Hippocampal formation (tissue), 2 donors: ENCODE measurements at regions not wholly inside any gene's neighbourhood (a gene's known extent, or its start where the extent isn't known, plus 50 kb on each side); places are given as distances from the start of the nearest gene placed in this dataset.
"Not testable (repeated sequence)": the region's sequence is repeated elsewhere in the genome, so short reads cannot be mapped to it uniquely, and the experiment has no call there.

Source experiments
- DNase-seq, 2 donors: peaks; one replicate each; lab custom pipeline; 2025; lab: John Stamatoyannopoulos, UW

DNA sequence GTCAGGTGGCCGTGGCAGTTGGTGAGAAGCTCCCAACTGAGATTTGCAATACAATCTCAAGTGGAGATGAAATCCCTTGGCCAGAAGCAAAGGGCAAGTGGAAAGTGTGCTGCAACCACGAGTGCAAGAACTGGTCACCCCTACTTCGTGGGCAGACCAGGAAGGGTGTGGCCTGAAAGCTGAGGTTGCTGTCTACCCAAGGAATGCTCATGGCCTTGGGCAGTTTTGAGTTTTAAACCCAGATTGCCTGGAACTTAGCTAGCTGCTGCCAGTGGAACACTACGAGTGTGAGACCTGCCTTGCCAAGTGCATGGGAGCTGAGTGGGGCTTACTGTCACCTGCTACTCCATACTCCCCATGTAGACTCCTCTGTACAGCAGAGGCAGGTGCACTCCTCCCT, 113.3 kb upstream of the FAT3 start:
- no peak for DNase-seq

DNA sequence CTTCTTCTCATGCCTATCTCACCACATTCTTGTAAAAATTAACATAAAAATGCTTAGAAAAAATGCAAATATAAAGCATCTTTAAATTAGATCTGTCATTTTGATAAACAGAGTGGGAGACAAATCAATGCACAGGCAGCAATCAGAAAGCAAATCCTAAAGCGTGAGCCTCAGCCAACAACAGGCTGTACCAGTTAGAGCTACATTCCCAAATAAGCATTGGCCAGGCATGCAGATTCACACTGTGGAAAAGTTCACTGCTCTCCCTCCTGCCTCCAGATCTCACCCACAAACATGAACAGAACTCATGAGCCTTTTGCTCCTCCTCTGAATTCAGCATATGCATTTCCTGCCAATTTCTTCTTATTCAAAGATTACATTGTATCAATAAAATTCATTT, 115.2 kb upstream of the FAT3 start:
- DNase-seq: no peak

DNA sequence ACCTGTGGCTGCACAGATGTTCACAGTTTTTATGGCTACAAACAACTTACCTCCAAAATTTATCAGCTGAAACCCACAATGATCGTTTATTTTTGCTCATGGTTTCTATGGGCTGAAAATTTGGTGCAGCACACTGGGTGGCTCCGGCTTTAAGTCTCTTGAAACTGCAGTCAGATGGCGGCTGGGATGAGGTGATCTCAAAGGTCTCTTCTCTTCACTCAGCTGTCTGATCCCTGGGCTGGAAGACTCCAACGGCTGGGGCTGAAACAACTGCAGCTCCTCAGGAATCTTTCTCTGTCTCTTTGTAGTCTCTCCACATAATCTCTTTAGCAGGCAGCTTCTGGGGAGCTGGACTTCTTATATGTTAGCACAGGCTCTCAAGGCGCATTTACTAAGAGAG, 117.3 kb upstream of the FAT3 start:
- DNase-seq: no peak

DNA sequence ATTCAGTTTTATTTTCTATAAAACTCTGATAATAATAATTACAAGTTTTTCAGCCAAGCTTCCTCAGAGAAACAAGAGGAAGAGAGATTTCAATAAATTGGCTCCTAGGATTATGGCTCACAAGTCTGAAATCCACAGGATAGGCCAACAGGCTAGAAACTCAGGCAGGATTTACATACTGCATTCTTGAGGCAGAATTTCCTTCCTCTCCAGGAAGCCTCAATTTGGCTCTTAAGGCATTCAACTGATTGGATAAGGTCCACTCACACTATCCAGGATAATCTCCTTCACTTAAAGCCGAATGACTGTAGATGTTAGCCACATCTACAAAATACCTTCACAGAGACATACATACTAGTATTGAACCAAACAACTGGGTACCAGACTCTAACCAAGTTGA, 120.3 kb upstream of the FAT3 start:
- DNase-seq: no peak

DNA sequence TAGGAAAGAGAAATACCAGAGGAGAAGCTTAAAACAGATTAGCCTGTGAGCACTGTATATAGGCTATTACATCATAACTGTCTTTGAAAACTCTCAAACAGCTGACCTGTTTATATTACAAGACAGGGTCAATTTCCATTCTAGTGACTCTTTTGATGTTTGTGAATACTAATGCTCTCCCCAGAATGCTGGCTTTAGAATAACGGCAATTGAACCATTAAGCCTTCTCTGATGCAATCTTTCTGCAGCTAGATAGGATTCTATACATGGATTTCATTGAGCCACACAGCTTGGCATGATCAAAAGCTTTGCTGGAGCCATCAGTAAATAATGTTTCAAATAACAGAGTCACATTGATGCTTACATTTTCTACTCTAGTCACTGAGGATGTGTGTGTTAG, 122.7 kb upstream of the FAT3 start:
- DNase-seq: no peak

DNA sequence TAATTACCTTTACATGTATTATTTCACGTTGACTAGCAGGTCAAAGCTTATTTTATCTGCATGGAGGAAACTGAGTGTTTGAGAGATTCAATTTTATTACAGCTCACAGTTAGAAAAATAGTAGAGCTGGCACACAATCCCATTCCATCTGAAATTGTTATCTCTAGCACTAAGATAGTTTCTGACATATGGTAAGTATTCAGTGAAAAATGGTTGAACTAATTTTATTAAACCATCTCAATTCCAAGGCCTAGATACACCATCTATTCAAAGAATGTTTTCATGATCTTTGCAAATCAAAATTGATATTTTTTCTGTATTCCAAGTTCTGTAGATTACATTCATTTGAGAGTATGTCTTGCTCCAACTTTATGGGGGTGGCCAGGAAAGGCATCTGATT, 125.4 kb upstream of the FAT3 start:
- DNase-seq: no peak

DNA sequence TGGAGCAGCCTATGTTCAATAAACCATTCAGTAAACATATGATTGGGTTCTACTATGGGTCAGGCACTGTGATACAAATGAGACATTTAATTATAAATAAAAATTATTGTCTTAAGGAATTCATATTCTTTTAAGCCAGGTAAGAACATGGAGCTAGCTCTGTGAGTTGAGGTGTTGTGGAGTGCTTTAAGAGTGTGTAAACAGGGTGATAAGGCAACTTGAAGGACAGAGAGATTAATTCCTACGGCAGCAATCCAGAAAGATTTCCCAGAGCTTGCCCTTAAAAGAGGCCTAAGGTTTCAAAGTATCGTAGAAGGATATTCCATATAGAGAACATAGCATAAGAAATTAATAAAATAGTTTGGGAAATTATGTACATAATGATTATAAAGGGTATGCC, 126.4 kb upstream of the FAT3 start:
- no peak for DNase-seq

DNA sequence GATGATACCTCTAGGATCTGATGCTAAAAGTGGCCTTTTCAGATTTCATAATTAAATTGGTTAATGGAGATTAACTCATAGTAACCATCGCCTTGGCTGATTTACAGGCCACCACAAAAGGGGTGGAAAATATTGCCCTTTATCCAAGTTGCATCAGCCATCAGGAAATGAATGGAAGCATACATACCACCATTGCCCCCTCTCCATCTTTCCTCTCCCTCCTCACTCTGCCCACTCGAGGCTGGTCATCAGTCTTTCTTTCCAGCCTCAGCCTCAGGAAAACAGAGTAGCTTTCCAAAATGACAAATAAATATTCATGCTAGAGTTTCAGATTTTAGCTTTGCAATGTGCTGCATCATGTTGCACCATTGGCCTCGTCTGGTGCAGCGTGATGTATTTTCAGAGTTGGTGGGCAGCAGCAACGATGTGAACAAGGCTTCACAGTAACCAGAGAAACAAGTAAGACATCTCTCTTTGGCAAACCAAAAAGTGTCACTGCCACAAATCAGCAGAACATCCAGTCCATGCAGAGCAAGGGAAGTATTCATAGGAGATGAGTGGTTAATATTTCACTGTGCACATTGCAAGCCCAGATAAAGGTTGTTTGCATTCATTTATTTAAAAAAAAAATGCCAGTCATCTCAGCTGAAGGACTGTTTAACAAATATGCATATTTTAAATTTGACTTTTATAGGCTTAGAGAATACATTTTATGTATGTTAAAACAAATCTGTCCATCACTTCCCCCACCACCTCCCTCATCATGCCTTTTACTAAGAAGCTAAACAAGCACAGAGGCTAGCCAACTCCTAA, 136.7 kb upstream of the FAT3 start:
- no peak for DNase-seq

DNA sequence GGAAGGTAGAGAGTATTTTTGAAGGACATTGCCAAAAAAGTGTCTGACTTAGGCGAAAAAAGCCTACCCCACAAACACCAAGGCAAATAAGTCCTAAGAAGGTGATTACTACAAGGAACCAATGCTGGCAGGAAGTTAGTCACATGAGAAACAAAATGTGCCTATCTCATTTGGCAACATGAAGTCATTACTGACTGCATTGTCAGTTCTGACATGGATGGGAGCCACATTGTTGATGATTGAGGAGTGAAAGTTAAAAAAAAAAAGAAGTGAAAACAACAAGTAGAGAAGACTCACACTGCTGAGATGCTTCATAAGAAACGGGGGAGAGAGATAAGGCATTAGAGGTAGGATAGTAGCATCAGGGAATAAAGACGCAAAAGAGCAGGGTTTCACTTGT, 141.5 kb upstream of the FAT3 start:
- no peak for DNase-seq

DNA sequence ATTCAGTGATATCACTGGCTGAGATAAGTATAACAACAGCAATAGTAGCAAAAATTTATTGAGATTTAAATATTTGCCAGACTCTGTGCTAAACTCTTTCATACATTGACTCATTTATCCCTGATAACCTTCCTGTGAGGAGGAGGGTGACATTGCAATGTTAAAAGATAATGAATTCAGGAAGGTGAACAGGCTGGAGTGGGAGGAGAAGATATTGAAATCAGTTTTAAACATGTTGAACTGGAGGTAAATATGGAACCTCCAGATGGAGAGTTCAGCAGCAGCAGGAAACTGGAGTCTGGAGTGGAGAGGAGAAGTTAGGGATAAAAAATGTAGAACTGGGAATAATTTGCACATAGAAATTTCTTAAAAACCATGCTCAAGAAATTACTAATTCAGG, 142.0 kb upstream of the FAT3 start:
- no peak for DNase-seq

DNA sequence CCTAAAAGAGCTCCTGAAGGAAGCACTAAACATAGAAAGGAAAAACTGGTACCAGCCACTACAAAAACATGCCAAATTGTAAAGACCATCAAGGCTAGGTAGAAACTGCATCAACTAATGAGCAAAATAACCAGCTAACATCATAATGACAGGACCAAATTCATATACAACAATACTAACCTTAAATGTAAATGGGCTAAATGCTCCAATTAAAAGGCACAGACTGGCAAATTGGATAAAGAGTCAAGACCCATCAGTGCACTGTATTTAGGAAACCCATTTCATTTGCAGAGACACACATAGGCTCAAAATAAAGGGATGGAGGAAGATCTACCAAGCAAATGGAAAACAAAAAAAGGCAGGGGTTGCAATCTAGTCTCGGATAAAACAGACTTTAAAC, 150.1 kb upstream of the FAT3 start:
- not testable (repeated sequence) for DNase-seq

DNA sequence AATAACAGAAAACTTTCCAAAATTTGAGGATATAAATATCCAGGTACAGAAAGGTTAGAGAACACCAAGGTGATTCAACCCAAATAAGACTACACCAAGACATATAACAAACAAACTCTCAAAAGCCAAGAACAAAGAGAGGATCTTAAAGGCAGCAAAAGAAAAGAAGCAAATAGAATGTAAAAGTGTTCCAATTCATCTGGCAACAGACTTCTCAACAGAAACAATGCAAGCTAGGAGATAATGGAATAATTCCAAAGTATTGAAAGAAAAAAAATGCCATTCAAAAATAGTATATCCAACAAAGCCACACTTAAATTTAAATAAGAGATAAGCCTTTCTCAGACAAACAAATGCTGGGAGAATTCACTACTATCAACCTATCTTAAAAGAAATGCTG, 153.0 kb upstream of the FAT3 start:
- DNase-seq: no peak

DNA sequence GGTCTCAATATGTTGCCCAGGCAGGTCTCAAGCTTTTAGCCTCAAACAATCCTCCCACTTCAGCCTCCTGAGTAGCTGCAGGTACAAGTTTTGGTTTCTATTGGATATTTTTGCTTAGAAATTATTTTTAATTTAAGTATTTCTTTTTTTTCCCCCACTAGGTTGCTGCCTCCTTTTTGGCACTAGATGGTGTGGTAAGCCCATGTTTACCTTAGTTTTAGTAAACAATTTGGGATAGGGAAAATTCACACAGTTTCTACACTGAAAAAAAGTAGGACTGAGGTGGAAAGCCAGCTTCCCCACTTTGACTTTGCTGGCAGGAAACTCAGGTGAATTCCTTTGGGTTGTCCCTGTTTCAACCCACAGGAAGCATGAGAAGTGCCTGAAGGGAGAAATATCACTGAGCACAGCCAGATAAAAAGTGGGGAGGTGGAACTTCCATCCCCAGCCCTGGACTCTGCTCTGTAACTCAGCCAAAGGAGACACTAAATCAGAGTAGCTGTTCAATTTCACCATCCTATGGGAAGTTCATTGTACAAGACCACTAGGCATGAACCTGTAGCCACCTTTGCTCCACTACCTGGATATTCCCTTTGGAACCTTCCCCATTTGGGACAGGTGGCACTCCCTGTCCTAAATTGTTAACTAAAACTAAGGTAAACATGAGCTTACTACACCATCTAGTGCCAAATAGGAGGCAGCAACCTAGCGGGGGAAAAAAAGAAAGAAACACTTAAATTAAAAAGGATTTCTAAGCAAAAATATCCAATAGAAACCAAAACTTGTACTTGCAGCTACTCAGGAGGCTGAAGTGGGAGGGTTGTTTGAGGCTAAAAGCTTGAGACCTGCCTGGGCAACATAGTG, 154.4 kb upstream of the FAT3 start:
- DNase-seq: no peak

DNA sequence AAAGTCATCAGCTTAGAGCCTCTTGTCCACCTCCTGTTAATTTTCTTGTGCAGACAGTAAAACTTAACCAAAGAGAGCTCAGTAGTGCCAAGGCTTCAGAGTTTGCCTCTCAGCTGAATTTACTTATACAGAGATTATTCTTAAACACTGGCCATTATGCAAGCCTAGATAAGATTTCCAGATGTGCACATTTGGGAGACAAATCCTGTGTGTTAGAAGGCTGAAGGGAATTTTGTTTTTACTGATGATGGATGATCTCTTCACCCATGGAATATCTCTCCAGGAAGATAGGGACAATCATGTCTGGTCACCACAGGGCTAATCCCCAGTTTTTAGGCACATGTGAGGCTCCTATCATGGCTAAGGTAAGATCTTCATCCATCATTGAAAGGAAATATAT, 157.6 kb upstream of the FAT3 start:
- DNase-seq: no peak

DNA sequence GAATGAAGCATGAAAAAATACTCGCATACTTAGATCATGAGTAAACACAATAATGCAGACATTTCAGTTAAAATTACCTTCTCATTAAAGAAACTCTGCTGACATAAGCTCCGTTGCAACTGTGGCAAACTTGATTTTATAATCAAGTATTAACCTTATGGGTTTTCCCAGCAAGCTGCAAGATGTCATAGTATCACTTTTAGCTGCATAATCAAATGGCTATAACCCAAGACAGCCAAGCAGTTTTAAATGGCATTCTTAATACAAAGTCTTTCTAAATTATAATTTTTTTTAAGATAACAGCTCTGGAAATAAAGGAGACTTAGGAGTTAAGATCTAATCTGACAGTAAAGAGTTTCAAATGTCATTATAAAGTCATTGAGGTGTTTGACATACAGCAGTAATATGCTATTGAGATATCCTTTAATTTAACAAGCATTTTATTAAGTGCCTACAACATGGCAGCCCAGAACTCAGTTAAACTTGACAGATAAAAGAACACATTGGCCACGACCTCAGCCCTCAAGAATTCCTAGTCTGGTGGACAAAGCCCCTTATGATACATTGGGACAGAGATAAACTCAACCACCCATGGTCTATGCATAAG, 163.1 kb upstream of the FAT3 start:
- no peak for DNase-seq

DNA sequence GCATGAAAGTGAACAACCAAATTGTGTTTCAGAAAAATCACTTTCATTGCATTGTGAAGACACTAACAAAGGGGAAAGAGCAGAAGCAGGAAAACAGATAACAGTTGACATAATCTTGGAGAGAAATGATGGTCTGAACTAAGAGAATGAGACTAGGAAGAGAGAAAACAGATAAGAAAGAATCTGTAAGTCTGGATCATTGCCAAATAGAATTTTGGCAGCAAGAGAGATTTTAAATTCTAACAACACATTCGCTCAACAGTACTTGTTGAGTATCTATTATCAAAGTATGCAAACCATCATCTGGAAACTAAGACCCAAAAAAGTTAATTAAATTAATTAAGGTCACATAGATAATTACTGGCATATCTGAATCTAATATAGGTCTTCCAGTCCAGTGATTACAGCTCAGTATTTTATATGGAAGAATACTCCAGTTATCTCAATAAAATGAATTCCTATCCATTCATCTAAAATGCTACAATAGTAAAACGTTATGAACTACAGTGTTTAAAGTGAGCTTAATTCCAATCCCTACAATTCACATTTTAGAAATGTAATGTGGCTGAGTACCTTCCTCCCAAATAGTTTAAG, 166.7 kb upstream of the FAT3 start:
- DNase-seq: no peak

DNA sequence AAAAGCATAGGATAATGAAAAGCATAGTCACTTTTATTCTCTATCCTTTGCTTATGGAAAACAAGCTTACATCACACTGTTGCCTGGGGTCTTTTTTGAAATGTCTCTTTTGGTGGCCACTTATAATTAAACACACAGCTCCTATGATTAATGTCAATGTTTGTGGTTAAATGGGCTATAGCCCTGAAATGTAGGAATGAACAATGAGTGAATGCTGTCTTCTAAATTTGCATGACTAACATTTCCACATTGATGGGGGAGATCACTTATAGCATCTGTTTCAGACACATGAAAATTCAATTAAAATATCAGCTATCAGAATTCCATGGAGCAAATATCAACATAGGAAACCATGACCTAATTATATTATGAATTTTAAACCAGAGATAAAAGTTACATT, 171.4 kb upstream of the FAT3 start:
- DNase-seq: no peak

DNA sequence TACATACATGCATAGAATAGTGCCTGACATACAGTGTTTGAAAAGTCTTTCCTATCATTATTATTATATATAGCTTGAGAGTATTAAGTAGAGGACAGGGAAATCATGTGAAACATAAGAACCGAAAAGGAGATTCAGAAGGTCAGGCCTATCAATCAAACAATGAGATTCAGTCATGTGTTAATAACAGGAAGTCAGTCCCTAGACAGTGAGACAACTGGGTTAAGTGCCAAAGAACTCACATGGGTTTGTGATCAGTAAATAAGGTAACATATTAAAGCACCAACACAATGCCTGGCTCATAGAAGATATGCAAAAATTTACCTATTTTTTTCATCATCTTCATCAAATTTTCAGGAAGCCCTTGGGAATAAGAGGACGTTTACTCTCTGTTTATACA, 174.3 kb upstream of the FAT3 start:
- no peak for DNase-seq

DNA sequence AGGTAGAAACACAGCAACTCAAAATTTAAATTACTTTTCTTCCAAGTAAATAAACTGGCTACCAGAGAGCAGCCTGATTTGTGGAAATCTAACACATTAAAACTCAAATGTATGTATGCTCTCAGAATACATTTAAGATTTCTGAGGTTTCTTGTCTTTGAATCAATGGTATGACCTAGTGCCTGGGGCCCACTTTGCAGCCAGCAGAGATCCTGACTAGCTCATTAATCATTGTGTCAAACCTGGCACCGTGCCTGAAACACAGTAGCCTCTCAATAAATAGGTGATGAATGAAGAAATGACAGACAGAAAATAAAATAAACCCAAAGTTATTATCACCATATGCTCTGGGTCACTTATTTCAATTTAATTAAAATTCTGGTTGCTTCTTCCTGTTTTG, 176.2 kb upstream of the FAT3 start:
- no peak for DNase-seq

DNA sequence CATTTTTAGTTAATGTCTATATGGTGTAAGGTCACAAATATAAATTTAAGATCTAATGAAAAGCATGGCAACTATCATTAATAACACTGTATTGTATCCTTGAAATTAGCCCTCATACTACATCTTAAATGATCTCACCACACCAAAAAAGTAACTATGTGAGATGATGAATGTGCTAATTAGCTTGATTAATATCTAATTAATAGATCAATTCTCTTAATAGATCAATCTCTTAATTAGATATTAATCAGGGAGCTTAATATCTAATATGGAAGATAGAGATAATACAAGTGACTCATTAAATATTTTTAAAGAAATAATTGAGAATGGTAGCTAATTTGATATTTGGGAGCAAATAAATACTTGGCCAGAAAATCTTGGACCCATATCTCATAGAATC, 178.5 kb upstream of the FAT3 start:
- DNase-seq: no peak

DNA sequence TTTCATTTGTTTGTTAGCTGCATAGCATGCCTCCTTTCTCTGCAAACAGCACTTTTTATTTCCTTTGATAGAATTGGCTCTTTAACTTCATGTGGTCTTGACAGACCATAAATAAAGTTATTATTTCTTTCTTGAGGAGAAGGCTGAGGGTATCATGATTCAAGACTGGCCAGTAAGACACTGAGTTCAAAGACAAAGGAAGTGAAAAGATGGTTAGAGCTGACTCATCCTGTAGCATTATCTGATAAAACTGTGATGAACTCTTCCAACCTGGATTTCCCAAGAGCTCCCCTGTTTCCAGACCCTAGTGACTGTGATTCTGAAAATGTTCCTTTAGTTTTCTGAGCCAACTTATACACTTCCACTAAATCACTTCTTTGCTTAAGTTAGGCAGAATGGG, 179.3 kb upstream of the FAT3 start:
- DNase-seq: no peak

DNA sequence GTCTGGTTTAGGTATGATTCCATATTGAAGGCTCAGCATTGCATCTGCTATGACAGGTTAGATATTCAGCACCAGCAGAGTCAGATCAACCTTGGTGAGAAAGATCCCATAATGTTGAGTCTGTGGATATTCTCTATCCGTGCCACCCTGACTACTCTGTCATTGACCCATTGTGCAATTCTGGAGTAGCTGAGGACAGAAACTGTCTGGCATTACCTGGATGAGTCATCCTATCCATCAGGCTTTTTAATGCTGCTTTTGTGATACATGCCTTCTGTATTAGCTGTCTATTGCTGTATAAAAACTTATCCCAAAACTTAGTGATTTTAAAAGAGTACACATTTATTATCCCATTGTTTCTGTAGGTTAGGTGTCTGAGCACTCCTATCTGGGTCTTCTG, 189.1 kb upstream of the FAT3 start:
- DNase-seq: no peak

DNA sequence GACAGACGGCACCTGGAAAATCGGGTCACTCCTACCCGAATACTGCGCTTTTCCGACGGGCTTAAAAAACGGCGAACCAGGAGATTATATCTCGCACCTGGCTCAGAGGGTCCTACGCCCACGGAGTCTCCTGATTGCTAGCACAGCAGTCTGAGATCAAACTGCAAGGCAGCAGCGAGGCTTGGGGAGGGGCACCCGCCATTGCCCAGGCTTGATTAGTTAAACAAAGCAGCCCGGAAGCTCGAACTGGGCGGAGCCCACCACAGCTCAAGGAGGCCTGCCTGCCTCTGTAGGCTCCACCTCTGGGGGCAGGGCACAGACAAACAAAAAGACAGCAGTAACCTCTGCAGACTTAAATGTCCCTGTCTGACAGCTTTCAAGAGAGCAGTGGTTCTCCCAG, 197.5 kb upstream of the FAT3 start:
- not testable (repeated sequence) for DNase-seq
